ENCODE measurements at regions not wholly inside any gene's neighbourhood (a gene's known extent, or its start where the extent isn't known, plus 50 kb on each side); places are given as distances from the start of the nearest gene placed in this dataset.

- TF ChIP-seq CTCF (IDR thresholded peaks at IDR 0.05; ENCODE audit: borderline replicate concordance, extremely low read depth, low read length, poor library complexity, severe bottlenecking) (no peak), EZH2 (IDR thresholded peaks at IDR 0.05; ENCODE audit: borderline replicate concordance, low read depth, low read length, severe bottlenecking) (no peak)
Measured at GRCh38 chr4:64682481-64682880, 273.2 kb upstream of the TECRL start.
